A673 (cell line): ENCODE measurements at regions not wholly inside any gene's neighbourhood (a gene's known extent, or its start where the extent isn't known, plus 50 kb on each side); places are given as distances from the start of the nearest gene placed in this dataset.

Experiments used
- BruUV-seq: library from RNA; stranded (reverse); fragments of 400-500 nt; replicated peaks from 2 replicates; lab custom pipeline; 2021; lab: Mats Ljungman, UMichigan
- CTCF ChIA-PET: fragments of 300-600 bp; sonication (Branson Sonifier 250); formaldehyde crosslinking; loops from one replicate; lab custom pipeline; 2022; ENCODE audit warnings: antibody characterized with exemption; lab: Charles Lee
- POLR2A ChIA-PET: fragments of 300-600 bp; sonication (Branson Sonifier 250); formaldehyde crosslinking; loops from one replicate; lab custom pipeline; 2022; ENCODE audit warnings: antibody characterized with exemption; ENCODE audit not compliant: low non-redundant PET; lab: Charles Lee
- DNase-seq: peaks from one replicate; pipeline ENCODE4 v3.0.0-alpha.2; 2015; ENCODE audit warnings: low spot score
- H3K27ac ChIP-seq: fragments of 200-600 bp; sonication (generic); 2 replicates; pipeline ENCODE4 v1.5.1; 2016; ENCODE audit warnings: mixed run types, low read depth, mild to moderate bottlenecking, mixed read lengths, antibody characterized with exemption, low read length; ENCODE audit not compliant: poor library complexity, severe bottlenecking
- H3K27me3 ChIP-seq: fragments of 200-600 bp; sonication (generic); replicated peaks from 2 replicates; pipeline ENCODE4 v1.6.1; 2017; ENCODE audit warnings: mixed run types, low read depth, mild to moderate bottlenecking, mixed read lengths, antibody characterized with exemption, low read length; ENCODE audit not compliant: insufficient read depth, poor library complexity
- H3K36me3 ChIP-seq: fragments of 200-600 bp; sonication (generic); 2 replicates; pipeline ENCODE4 v1.6.1; 2016; ENCODE audit warnings: mixed run types, mild to moderate bottlenecking, mixed read lengths, antibody characterized with exemption, low read length; ENCODE audit not compliant: insufficient read depth, poor library complexity, severe bottlenecking
- H3K4me1 ChIP-seq: fragments of 200-600 bp; sonication (generic); 2 replicates; pipeline ENCODE4 v1.6.1; 2017; ENCODE audit warnings: mixed run types, mild to moderate bottlenecking, mixed read lengths, antibody characterized with exemption, low read length; ENCODE audit not compliant: insufficient read depth, poor library complexity, severe bottlenecking
- H3K4me3 ChIP-seq: fragments of 200-600 bp; sonication (generic); 2 replicates; pipeline ENCODE4 v1.5.1; 2016; ENCODE audit warnings: low read depth, mixed run types, mild to moderate bottlenecking, mixed read lengths, low read length; ENCODE audit not compliant: poor library complexity, severe bottlenecking
- H3K9me3 ChIP-seq: fragments of 200-600 bp; sonication (generic); 2 replicates; pipeline ENCODE4 v1.6.1; 2016; ENCODE audit warnings: mixed run types, low read depth, mild to moderate bottlenecking, mixed read lengths, antibody characterized with exemption, low read length; ENCODE audit not compliant: poor library complexity, severe bottlenecking
- CTCF ChIP-seq: fragments of 300-800, 200-600 bp; sonication (generic); conservative IDR thresholded peaks from 2 replicates; pipeline ENCODE4 v1.5.1; 2017; ENCODE audit warnings: low read depth, mild to moderate bottlenecking, antibody characterized with exemption, low read length, moderate library complexity, mixed read lengths
- EZH2 ChIP-seq: fragments of 200-600 bp; sonication (generic); IDR thresholded peaks from 2 replicates; pipeline ENCODE4 v1.6.1; 2017; ENCODE audit warnings: borderline replicate concordance, low read depth, mild to moderate bottlenecking, mixed read lengths, antibody characterized with exemption, low read length; ENCODE audit not compliant: poor library complexity, severe bottlenecking
- intact Hi-C: fragments of 100-400 bp; cut with micrococcal nuclease; formaldehyde crosslinking; loops from one replicate; pipeline ENCODE4 v1.10.0; 2022; ENCODE audit not compliant: unreplicated experiment

DNA sequence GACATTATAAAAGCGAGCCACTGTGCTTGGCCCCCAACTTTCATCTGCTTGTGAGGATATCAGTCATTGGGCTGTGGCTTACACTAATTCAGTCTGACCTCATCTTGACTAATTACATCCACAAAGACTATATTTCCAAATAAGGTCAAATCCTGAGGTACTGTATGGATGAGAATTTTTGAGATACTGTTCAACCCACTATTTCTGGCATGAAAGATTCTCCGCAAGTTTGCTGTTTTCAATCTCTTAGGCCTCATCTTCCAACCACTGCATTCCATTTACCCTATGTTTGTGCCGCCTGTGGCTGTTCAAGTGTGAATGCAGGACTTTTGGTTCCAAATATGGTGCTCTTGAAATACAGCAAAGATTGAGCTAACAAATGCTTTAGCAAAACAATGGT lies 400.9 kb upstream of the SGCD start:
- BruUV-seq: no TSS peak
- Histone ChIP-seq H3K9me3 (no peaks in the 10 kb centered on the region), H3K4me1 (no peaks in the 10 kb centered on the region), H3K27me3 (no peaks in the 10 kb centered on the region), H3K36me3 (no peaks in the 10 kb centered on the region), H3K4me3 (no peak overlapping the region), H3K27ac (no peak overlapping the region)
- ChIA-PET POLR2A (no interaction called here), CTCF (no interaction called here)
- no peak for DNase-seq
- no peak for TF ChIP-seq EZH2
- no peak for TF ChIP-seq CTCF
- intact Hi-C loops: no loop called here

- POLR2A ChIA-PET: no interaction called here
- no peaks in the 10 kb centered on the region for H3K27me3 ChIP-seq
- CTCF ChIA-PET: no interaction called here
Observed at GRCh38 chr5:155926766-155927165, 400.2 kb upstream of the SGCD start.

GRCh38 chr5:155929112-155929511 lies 397.9 kb upstream of the SGCD start:
- Histone ChIP-seq H3K27ac (no peak overlapping the region), H3K4me3 (no peak overlapping the region), H3K4me1 (no peaks in the 10 kb centered on the region), H3K27me3 (no peaks in the 10 kb centered on the region), H3K36me3 (no peaks in the 10 kb centered on the region), H3K9me3 (no peaks in the 10 kb centered on the region)
- DNase-seq: no peak
- no peak for TF ChIP-seq CTCF
- no peak for TF ChIP-seq EZH2
- intact Hi-C loops: no loop called here
- ChIA-PET CTCF (no interaction called here), POLR2A (no interaction called here)
- BruUV-seq: no TSS peak

More at GRCh38 chr5:155926766-155927165, 400.2 kb upstream of the SGCD start:
- Histone ChIP-seq H3K36me3 (no peaks in the 10 kb centered on the region), H3K9me3 (no peaks in the 10 kb centered on the region), H3K4me1 (no peaks in the 10 kb centered on the region), H3K27ac (no peak overlapping the region), H3K4me3 (no peak overlapping the region)
- TF ChIP-seq EZH2 (no peak), CTCF (no peak)
- BruUV-seq: no TSS peak
- intact Hi-C loops: no loop called here
- no peak for DNase-seq
